PC-3 (cell line): ENCODE measurements at regions not wholly inside any gene's neighbourhood (a gene's known extent, or its start where the extent isn't known, plus 50 kb on each side); places are given as distances from the start of the nearest gene placed in this dataset.

Source experiments
- CTCF ChIP-seq: fragments of 300-600 bp; sonication (generic); conservative IDR thresholded peaks from 2 replicates; pipeline ENCODE4 v1.5.1; 2017; ENCODE audit warnings: antibody characterized with exemption, low read depth, mild to moderate bottlenecking, low read length
- EZH2 ChIP-seq: fragments of 300-600 bp; sonication (generic); IDR thresholded peaks from one replicate; pipeline ENCODE4 v1.6.1; 2017; ENCODE audit warnings: antibody characterized with exemption, mild to moderate bottlenecking, low read length; ENCODE audit not compliant: unreplicated experiment
- EZH2phosphoT487 ChIP-seq: fragments of 300-600 bp; sonication (generic); IDR thresholded peaks from 2 replicates; pipeline ENCODE4 v1.6.1; 2018; ENCODE audit warnings: mild to moderate bottlenecking, antibody characterized with exemption, low read length, borderline replicate concordance

GRCh38 chr5:24110004-24110615 lies 534.7 kb downstream of the CDH10 start:
- TF ChIP-seq CTCF (peak; percentile 94), EZH2 (no peak), EZH2phosphoT487 (no peak)
